ENCODE measurements at regions not wholly inside any gene's neighbourhood (a gene's known extent, or its start where the extent isn't known, plus 50 kb on each side); places are given as distances from the start of the nearest gene placed in this dataset.

DNA sequence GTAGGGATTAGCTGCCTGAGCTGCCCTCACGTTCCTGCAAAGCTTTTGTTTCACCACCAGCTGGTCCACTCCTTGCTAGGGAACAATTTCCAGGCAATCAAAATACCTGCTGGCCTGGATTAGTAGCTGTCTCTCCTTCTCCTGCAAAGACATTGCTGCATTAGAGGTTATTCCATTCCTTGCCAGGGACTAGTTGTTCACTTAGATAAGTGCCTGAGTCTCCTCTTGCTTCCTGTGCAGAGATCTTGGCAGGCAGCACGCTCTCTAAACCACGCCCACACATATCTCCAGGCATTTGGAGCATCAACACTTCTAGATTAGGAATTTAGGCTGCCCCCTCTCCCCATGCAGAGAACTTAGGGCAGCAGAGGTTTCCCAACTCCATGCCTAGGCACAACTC is 150.4 kb upstream of the SMIM30 start:
- no peak for DNase-seq (ENCODE audit: low spot score)
- Histone ChIP-seq H3K36me3 (ENCODE audit: control insufficient read depth in 4 of 4, insufficient read depth in 3 of 4, low read depth in 1 of 4, low read length in 3 of 4) (no peaks in the 10 kb centered on the region), H3K4me1 (ENCODE audit: control insufficient read depth in 4 of 4, insufficient read depth in 4 of 4, low read length in 3 of 4) (no peaks in the 10 kb centered on the region), H3K9ac (ENCODE audit: low read depth in 1 of 2, low read length in 2 of 2) (no peak overlapping the region), H3K27me3 (ENCODE audit: control insufficient read depth in 4 of 4, insufficient read depth in 4 of 4, low read length in 3 of 4) (no peaks in the 10 kb centered on the region), H3K4me3 (ENCODE audit: low read depth in 1 of 3, low read length in 3 of 3) (no peak overlapping the region), H3K27ac (ENCODE audit: low read depth in 1 of 2, low read length in 2 of 2) (no peak overlapping the region), H3K9me3 (ENCODE audit: control insufficient read depth in 4 of 4, low read length in 3 of 4) (peaks cover 0 to 7% (median under 1%) of the 10 kb centered on the region in 4 donors)
- TF ChIP-seq FOXA2 (IDR thresholded peaks at IDR 0.05): no peak
- TF ChIP-seq, protein P1, sequence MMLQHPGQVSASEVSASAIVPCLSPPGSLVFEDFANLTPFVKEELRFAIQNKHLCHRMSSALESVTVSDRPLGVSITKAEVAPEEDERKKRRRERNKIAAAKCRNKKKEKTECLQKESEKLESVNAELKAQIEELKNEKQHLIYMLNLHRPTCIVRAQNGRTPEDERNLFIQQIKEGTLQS (IDR thresholded peaks at IDR 0.05): no peak
- TF ChIP-seq GABPA (IDR thresholded peaks at IDR 0.05 in 1 of 2, conservative IDR thresholded peaks at IDR 0.05 in 1 of 2): no peak
- no peak for TF ChIP-seq TAF1 (conservative IDR thresholded peaks at IDR 0.05)
- no peak for TF ChIP-seq RAD21 (IDR thresholded peaks at IDR 0.05)
- TF ChIP-seq FOXA1 (IDR thresholded peaks at IDR 0.05): no peak
- TF ChIP-seq NR2F2 (IDR thresholded peaks at IDR 0.05): no peak
- TF ChIP-seq, protein P2, sequence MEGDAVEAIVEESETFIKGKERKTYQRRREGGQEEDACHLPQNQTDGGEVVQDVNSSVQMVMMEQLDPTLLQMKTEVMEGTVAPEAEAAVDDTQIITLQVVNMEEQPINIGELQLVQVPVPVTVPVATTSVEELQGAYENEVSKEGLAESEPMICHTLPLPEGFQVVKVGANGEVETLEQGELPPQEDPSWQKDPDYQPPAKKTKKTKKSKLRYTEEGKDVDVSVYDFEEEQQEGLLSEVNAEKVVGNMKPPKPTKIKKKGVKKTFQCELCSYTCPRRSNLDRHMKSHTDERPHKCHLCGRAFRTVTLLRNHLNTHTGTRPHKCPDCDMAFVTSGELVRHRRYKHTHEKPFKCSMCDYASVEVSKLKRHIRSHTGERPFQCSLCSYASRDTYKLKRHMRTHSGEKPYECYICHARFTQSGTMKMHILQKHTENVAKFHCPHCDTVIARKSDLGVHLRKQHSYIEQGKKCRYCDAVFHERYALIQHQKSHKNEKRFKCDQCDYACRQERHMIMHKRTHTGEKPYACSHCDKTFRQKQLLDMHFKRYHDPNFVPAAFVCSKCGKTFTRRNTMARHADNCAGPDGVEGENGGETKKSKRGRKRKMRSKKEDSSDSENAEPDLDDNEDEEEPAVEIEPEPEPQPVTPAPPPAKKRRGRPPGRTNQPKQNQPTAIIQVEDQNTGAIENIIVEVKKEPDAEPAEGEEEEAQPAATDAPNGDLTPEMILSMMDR (IDR thresholded peaks at IDR 0.05; ENCODE audit: low read depth, low read length, missing input control): no peak
- WGBS: 59% methylated on average over 3 of the region's 3 CpGs

DNA sequence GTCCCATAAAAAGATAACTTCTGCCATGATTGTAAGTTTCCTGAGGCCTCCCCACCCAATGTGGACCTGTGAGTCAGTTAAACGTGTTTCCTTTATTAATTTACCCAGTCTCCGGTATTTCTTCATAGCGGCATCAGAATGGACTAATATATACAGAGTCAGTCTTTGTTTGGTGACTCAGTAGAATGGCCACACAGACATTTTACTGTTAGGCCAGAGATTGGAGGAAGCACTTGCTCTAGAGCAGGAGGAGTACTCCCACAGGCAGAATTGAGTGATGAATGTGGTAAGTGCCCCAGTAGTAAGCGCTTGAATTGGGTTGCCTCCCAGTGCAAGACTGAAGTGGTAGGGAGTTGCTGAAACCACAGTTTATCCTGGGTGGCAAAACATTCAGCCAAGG is 149.5 kb upstream of the SMIM30 start:
- DNase-seq (ENCODE audit: low spot score): no peak
- Histone ChIP-seq H3K36me3 (ENCODE audit: control insufficient read depth in 4 of 4, insufficient read depth in 3 of 4, low read depth in 1 of 4, low read length in 3 of 4) (no peaks in the 10 kb centered on the region), H3K27me3 (ENCODE audit: control insufficient read depth in 4 of 4, insufficient read depth in 4 of 4, low read length in 3 of 4) (no peaks in the 10 kb centered on the region), H3K9ac (ENCODE audit: low read depth in 1 of 2, low read length in 2 of 2) (no peak overlapping the region), H3K4me1 (ENCODE audit: control insufficient read depth in 4 of 4, insufficient read depth in 4 of 4, low read length in 3 of 4) (no peaks in the 10 kb centered on the region), H3K9me3 (ENCODE audit: control insufficient read depth in 4 of 4, low read length in 3 of 4) (peaks cover 0 to 7% (median under 1%) of the 10 kb centered on the region in 4 donors), H3K4me3 (ENCODE audit: low read depth in 1 of 3, low read length in 3 of 3) (no peak overlapping the region), H3K27ac (ENCODE audit: low read depth in 1 of 2, low read length in 2 of 2) (no peak overlapping the region)
- no peak for TF ChIP-seq SP1 (IDR thresholded peaks at IDR 0.05)
- no peak for TF ChIP-seq EGR1 (IDR thresholded peaks at IDR 0.05; ENCODE audit: low read depth in 2 of 2)
- no peak for TF ChIP-seq GABPA (IDR thresholded peaks at IDR 0.05 in 1 of 2, conservative IDR thresholded peaks at IDR 0.05 in 1 of 2)
- TF ChIP-seq HNF4A (conservative IDR thresholded peaks at IDR 0.05): no peak
- TF ChIP-seq YY1 (IDR thresholded peaks at IDR 0.05): no peak
- TF ChIP-seq HNF4G (IDR thresholded peaks at IDR 0.05): no peak
- no peak for TF ChIP-seq TAF1 (conservative IDR thresholded peaks at IDR 0.05)
- no peak for TF ChIP-seq FOXA1 (IDR thresholded peaks at IDR 0.05)
- TF ChIP-seq JUND (IDR thresholded peaks at IDR 0.05): no peak
- TF ChIP-seq, protein P3, sequence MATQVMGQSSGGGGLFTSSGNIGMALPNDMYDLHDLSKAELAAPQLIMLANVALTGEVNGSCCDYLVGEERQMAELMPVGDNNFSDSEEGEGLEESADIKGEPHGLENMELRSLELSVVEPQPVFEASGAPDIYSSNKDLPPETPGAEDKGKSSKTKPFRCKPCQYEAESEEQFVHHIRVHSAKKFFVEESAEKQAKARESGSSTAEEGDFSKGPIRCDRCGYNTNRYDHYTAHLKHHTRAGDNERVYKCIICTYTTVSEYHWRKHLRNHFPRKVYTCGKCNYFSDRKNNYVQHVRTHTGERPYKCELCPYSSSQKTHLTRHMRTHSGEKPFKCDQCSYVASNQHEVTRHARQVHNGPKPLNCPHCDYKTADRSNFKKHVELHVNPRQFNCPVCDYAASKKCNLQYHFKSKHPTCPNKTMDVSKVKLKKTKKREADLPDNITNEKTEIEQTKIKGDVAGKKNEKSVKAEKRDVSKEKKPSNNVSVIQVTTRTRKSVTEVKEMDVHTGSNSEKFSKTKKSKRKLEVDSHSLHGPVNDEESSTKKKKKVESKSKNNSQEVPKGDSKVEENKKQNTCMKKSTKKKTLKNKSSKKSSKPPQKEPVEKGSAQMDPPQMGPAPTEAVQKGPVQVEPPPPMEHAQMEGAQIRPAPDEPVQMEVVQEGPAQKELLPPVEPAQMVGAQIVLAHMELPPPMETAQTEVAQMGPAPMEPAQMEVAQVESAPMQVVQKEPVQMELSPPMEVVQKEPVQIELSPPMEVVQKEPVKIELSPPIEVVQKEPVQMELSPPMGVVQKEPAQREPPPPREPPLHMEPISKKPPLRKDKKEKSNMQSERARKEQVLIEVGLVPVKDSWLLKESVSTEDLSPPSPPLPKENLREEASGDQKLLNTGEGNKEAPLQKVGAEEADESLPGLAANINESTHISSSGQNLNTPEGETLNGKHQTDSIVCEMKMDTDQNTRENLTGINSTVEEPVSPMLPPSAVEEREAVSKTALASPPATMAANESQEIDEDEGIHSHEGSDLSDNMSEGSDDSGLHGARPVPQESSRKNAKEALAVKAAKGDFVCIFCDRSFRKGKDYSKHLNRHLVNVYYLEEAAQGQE (IDR thresholded peaks at IDR 0.05): no peak
- TF ChIP-seq, protein P4, sequence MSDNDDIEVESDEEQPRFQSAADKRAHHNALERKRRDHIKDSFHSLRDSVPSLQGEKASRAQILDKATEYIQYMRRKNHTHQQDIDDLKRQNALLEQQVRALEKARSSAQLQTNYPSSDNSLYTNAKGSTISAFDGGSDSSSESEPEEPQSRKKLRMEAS (IDR thresholded peaks at IDR 0.05): no peak
- TF ChIP-seq, protein P2 (IDR thresholded peaks at IDR 0.05; ENCODE audit: low read depth, low read length, missing input control): no peak
- TF ChIP-seq NR2F2 (IDR thresholded peaks at IDR 0.05): no peak
- TF ChIP-seq RXRA (IDR thresholded peaks at IDR 0.05): no peak
- no peak for TF ChIP-seq FOXA2 (IDR thresholded peaks at IDR 0.05)
- TF ChIP-seq, protein P5, sequence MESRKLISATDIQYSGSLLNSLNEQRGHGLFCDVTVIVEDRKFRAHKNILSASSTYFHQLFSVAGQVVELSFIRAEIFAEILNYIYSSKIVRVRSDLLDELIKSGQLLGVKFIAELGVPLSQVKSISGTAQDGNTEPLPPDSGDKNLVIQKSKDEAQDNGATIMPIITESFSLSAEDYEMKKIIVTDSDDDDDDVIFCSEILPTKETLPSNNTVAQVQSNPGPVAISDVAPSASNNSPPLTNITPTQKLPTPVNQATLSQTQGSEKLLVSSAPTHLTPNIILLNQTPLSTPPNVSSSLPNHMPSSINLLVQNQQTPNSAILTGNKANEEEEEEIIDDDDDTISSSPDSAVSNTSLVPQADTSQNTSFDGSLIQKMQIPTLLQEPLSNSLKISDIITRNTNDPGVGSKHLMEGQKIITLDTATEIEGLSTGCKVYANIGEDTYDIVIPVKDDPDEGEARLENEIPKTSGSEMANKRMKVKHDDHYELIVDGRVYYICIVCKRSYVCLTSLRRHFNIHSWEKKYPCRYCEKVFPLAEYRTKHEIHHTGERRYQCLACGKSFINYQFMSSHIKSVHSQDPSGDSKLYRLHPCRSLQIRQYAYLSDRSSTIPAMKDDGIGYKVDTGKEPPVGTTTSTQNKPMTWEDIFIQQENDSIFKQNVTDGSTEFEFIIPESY (IDR thresholded peaks at IDR 0.05): no peak
- no peak for TF ChIP-seq RAD21 (IDR thresholded peaks at IDR 0.05)
- TF ChIP-seq, protein P1 (IDR thresholded peaks at IDR 0.05): no peak
- WGBS: 87% methylated on average over 4 of the region's 4 CpGs

Data from liver (tissue), 8 donors.